Bronchial epithelial cell (primary cell): ENCODE measurements at regions not wholly inside any gene's neighbourhood (a gene's known extent, or its start where the extent isn't known, plus 50 kb on each side); places are given as distances from the start of the nearest gene placed in this dataset.
A peak's percentile ranks its signal among the peaks of the same experiment; 100 is the strongest.

Experiments
- DNase-seq: peaks from one replicate; pipeline ENCODE4 v3.0.0-alpha.2; 2010; ENCODE audit warnings: low read depth
- FAIRE-seq: peaks from 2 replicates; lab custom pipeline; 2011; peaks lifted over from hg19 to GRCh38; lab: Jason Lieb, UNC
- H3K27me3 ChIP-seq: 2 replicates; pipeline ENCODE4 v1.5.1; 2011; ENCODE audit warnings: low read length; ENCODE audit not compliant: control insufficient read depth, insufficient read depth
- H3K36me3 ChIP-seq: 2 replicates; pipeline ENCODE4 v1.5.1; 2011; ENCODE audit warnings: low read length; ENCODE audit not compliant: control insufficient read depth, insufficient read depth
- H3K4me3 ChIP-seq: 2 replicates; pipeline ENCODE4 v1.5.1; 2011; ENCODE audit warnings: mild to moderate bottlenecking, low read depth, low read length, control low read depth
- TF ChIP-seq, protein P1 (sequence below): IDR thresholded peaks from 2 replicates; pipeline ENCODE4 v1.5.1; 2011; ENCODE audit warnings: mild to moderate bottlenecking, moderate library complexity, low read length, control low read depth, inconsistent platforms; ENCODE audit not compliant: insufficient read depth, severe bottlenecking

DNA sequence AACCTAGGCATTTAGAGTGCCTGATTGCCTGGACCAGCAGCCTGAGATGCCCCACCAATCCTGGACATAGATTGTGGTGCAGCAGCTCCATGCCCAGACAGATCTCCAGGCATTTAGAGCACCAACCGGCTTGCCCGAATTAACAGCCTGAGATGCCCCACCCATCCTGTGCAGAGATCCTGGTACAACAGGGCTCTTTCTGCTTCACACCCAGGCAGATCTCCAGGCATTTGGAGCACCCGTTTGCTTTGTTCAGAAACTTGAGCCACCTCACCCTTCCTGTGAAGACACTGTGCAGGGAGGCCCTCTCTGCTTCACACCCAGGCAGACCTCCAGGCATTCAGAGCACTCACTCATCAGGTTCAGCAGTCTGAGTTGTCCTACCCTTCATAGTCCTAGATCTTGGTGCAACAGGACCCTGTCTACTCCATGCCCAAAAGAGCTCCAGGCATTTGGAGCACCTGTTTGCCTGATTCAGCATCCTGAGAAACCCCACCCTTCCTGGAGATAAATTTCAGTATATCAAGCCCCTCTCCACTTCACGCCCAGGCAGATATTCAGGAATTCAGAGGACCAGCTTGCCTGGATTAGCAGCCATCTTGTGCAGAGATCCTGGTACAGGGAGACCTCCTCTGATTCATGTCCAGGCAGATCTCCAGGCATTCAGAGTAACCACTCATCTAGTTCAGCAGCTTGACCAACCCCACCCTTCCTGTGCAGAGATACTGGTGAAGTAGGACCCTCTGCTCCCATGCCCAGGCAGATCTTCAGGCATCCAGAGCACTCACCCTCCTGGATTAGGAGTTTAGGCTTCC lies 189.2 kb upstream of the FERMT1 start:
- Histone ChIP-seq H3K4me3 (no peak overlapping the region), H3K27me3 (no peaks in the 10 kb centered on the region), H3K36me3 (no peaks in the 10 kb centered on the region)
- TF ChIP-seq, protein P1, sequence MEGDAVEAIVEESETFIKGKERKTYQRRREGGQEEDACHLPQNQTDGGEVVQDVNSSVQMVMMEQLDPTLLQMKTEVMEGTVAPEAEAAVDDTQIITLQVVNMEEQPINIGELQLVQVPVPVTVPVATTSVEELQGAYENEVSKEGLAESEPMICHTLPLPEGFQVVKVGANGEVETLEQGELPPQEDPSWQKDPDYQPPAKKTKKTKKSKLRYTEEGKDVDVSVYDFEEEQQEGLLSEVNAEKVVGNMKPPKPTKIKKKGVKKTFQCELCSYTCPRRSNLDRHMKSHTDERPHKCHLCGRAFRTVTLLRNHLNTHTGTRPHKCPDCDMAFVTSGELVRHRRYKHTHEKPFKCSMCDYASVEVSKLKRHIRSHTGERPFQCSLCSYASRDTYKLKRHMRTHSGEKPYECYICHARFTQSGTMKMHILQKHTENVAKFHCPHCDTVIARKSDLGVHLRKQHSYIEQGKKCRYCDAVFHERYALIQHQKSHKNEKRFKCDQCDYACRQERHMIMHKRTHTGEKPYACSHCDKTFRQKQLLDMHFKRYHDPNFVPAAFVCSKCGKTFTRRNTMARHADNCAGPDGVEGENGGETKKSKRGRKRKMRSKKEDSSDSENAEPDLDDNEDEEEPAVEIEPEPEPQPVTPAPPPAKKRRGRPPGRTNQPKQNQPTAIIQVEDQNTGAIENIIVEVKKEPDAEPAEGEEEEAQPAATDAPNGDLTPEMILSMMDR: no peak
- DNase-seq (peak; percentile 98), FAIRE-seq (peak; percentile 58)

DNA sequence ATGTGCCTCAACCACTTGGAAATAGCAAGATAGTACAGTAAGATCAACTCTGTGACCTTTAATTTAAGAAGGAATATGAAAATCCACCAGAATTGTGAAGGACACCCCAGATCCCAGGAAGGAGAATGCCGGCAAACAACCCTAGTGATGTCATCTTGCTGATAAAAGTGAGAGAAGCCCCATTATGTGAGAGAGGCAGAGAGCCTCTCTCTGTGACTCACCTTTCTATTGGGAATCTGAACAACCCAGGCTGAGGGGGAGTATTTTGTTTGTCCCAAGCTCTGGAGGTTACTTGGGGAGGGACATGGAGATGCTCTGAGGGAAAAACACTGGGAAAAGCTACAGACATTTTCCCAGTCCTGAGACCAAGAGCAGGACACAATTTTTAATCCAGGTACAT lies 188.3 kb upstream of the FERMT1 start:
- Histone ChIP-seq H3K36me3 (no peaks in the 10 kb centered on the region), H3K27me3 (no peaks in the 10 kb centered on the region), H3K4me3 (no peak overlapping the region)
- FAIRE-seq (no peak), DNase-seq (peak; percentile 48)
- TF ChIP-seq, protein P1: no peak

DNA sequence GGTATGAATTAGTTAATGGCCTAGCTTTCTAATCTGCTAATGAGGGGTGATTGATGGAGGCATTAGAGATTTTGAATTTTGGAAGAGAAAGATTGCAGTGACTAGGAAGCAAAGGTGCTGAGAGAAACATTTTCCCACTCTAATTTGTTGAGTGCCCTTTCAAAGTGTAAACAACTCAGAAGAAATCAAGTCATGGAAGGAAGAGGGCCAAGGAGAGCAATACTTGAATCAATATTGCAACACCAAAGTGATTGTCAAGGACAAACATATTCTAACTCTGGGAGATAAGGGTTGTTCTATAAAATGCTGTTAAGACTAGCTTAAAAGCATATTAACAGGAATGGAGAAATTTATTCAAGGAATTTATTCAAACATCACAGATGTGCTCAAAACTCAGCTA lies 182.7 kb upstream of the FERMT1 start:
- FAIRE-seq (no peak), DNase-seq (no peak)
- H3K27me3 ChIP-seq: no peaks in the 10 kb centered on the region
- TF ChIP-seq, protein P1: no peak
- no peaks in the 10 kb centered on the region for H3K36me3 ChIP-seq
- no peak overlapping the region for H3K4me3 ChIP-seq

DNA sequence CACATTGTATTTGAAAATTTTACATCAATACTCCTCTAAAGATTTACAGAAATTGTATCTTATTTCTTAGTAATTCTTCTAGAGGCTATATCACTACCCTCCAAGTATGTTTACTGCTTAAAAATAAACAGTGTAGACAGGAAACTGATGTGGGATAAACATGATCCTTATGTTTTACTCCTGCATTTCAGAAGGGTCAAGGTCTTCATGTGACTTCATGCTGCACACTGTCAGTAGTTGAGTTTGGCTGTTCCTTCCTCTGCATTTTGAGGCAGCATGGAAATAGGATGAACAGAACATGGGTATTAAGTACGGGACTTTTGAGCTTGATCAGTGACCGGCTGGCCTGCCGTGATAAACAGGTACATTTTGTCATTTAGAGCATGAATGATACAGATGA lies 179.2 kb upstream of the FERMT1 start:
- H3K36me3 ChIP-seq: no peaks in the 10 kb centered on the region
- FAIRE-seq: no peak
- TF ChIP-seq, protein P1: no peak

DNA sequence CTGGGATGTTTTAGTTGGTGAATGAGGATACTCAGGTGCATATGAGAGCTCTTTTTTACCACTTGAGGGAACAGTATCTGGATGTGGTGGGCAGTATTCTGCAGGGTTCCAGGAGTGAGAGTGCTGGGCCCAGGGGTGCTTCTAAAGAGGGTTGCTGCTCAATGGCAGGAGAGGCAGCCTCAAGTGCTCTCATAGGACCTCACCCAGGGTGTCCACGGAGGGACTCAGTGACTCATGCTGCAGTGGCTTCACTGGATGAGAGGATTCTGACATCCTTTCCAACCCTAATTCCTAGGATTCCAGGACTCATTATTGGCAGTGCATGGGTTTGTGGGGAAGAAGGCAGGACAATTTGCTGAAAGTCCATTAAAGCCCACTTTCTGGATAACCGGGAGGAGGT lies 176.6 kb upstream of the FERMT1 start:
- Histone ChIP-seq H3K27me3 (no peaks in the 10 kb centered on the region), H3K4me3 (no peak overlapping the region), H3K36me3 (no peaks in the 10 kb centered on the region)
- FAIRE-seq (no peak), DNase-seq (peak; percentile 14)
- TF ChIP-seq, protein P1: no peak

More for the DNA sequence above, 179.2 kb upstream of the FERMT1 start:
- H3K4me3 ChIP-seq: no peak overlapping the region
- H3K27me3 ChIP-seq: no peaks in the 10 kb centered on the region
- no peak for DNase-seq
